ENCODE measurements at regions not wholly inside any gene's neighbourhood (a gene's known extent, or its start where the extent isn't known, plus 50 kb on each side); places are given as distances from the start of the nearest gene placed in this dataset.

DNA sequence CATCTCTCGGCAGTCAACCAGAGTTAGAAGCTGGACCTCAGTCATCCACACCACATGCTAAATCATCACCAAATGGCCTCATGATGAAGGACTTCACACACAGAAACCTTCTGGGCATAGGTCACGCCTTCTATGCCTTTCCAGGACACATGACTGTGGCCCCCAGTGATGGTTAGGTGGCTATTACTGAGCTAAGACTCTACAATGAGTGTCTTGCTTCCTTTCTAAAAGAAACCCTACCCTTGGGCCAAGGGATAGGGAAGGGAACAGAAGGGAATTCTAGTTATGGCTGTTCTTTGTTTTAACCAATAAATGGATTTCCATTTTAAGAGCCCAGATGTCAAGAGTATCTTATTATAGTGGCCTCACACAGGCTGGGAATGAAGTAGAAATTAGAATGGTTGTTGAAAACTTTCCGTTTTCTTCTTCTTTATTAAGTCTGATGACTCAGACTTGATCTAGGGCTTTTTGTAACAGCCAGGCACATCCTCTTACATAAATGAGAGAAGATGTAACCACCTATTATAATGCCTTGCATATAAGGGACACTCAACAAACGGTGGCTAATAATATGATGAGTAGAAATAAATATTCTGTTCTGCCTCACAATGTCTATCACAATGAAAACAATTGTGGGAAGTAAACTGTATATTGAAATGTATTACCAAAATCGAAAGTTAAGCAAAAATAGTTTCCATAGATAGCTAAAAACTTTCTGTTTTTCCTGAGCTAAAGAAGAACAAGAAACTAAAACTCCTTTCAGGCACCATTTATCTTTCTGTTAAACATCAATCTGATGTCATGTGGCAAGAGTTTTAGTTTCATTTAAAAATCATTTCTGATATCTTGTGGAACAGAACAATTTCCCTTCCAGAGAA lies 62.5 kb upstream of the TOMM7 start:
- Histone ChIP-seq H3K27ac (no peak overlapping the region), H3K9me3 (no peaks in the 10 kb centered on the region), H3K27me3 (no peaks in the 10 kb centered on the region), H3K36me3 (no peaks in the 10 kb centered on the region), H3K4me1 (no peaks in the 10 kb centered on the region), H3K4me3 (no peak overlapping the region)
- no peak for DNase-seq (ENCODE audit: low spot score)
- TF ChIP-seq, protein P1, sequence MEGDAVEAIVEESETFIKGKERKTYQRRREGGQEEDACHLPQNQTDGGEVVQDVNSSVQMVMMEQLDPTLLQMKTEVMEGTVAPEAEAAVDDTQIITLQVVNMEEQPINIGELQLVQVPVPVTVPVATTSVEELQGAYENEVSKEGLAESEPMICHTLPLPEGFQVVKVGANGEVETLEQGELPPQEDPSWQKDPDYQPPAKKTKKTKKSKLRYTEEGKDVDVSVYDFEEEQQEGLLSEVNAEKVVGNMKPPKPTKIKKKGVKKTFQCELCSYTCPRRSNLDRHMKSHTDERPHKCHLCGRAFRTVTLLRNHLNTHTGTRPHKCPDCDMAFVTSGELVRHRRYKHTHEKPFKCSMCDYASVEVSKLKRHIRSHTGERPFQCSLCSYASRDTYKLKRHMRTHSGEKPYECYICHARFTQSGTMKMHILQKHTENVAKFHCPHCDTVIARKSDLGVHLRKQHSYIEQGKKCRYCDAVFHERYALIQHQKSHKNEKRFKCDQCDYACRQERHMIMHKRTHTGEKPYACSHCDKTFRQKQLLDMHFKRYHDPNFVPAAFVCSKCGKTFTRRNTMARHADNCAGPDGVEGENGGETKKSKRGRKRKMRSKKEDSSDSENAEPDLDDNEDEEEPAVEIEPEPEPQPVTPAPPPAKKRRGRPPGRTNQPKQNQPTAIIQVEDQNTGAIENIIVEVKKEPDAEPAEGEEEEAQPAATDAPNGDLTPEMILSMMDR (IDR thresholded peaks at IDR 0.05) = no peak

DNA sequence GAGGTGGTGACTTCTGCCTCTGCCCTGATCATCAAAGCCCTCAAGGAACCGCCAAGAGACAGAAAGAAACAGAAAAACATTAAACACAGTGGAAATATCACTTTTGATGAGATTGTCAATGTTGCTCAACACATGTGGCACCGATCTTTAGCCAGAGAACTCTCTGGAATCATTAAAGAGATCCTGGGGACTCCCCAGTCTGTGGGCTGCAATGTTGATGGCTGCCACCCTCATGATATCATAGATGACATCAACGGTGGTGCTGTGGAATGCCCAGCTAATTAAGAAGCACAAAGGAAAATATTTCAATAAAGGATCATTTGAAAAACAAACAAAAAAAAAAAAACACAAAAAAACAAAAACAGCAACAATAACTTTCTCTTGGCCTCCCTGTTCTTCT lies 59.5 kb upstream of the TOMM7 start:
- TF ChIP-seq, protein P1 (IDR thresholded peaks at IDR 0.05) = no peak
- Histone ChIP-seq H3K4me1 (no peaks in the 10 kb centered on the region), H3K27me3 (no peaks in the 10 kb centered on the region), H3K36me3 (no peaks in the 10 kb centered on the region), H3K9me3 (no peaks in the 10 kb centered on the region), H3K27ac (no peak overlapping the region), H3K4me3 (no peak overlapping the region)
- no peak for DNase-seq (ENCODE audit: low spot score)

DNA sequence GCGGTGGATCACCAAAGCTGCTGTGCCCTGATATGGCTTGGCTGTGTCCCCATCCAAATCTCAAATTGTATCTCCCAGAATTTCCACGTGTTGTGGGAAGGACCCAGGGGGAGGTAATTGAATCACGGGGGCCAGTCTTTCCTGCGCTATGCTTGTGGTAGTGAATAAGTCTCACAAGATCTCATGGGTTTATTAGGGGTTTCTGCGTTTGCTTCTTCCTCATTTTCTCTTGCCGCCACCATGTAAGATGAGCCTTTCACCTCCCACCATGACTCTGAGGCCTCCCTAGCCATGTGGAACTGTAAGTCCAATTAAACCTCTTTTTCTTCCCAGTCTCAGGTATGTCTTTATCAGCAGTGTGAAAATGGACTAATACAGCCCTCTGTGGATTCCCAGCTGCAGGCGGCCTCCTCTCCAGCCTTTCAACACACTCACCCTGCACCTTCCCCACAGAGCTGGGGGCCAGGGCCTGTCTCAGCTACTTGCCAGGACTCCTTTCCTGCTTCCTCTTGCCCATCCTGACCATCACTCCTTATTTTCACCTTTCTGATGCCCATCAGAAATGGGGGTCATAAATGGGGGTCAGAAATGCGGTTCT lies 57.2 kb upstream of the TOMM7 start:
- no peak for DNase-seq (ENCODE audit: low spot score)
- no peaks in the 10 kb centered on the region for H3K4me1 ChIP-seq
- H3K27me3 ChIP-seq = no peaks in the 10 kb centered on the region
- H3K9me3 ChIP-seq = no peaks in the 10 kb centered on the region
- no peak overlapping the region for H3K4me3 ChIP-seq
- H3K36me3 ChIP-seq = no peaks in the 10 kb centered on the region
- TF ChIP-seq, protein P1 (IDR thresholded peaks at IDR 0.05) = no peak
- H3K27ac ChIP-seq = no peak overlapping the region

DNA sequence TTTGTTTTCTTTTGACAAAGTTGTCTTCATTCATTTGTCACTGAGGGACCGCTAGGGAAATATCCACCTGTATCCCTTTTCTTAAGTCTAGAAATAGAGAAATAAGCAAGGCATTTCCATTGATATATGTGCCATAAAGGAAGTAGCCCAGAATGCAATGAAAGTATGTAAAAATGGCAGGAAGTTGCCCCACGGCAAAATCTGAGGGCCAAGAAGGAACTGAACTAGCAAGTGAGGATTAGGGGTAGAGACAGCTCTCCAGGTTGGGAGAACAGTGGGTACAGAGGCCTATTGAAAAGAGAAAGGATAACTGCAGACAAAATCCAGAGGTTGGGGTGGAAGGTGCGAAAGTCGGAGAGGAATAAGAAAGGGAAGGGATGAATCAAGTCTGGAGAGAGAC lies 56.6 kb upstream of the TOMM7 start:
- Histone ChIP-seq H3K27ac (no peak overlapping the region), H3K36me3 (no peaks in the 10 kb centered on the region), H3K4me3 (no peak overlapping the region), H3K9me3 (no peaks in the 10 kb centered on the region), H3K4me1 (no peaks in the 10 kb centered on the region), H3K27me3 (no peaks in the 10 kb centered on the region)
- TF ChIP-seq, protein P1 (IDR thresholded peaks at IDR 0.05) = no peak
- no peak for DNase-seq (ENCODE audit: low spot score)

DNA sequence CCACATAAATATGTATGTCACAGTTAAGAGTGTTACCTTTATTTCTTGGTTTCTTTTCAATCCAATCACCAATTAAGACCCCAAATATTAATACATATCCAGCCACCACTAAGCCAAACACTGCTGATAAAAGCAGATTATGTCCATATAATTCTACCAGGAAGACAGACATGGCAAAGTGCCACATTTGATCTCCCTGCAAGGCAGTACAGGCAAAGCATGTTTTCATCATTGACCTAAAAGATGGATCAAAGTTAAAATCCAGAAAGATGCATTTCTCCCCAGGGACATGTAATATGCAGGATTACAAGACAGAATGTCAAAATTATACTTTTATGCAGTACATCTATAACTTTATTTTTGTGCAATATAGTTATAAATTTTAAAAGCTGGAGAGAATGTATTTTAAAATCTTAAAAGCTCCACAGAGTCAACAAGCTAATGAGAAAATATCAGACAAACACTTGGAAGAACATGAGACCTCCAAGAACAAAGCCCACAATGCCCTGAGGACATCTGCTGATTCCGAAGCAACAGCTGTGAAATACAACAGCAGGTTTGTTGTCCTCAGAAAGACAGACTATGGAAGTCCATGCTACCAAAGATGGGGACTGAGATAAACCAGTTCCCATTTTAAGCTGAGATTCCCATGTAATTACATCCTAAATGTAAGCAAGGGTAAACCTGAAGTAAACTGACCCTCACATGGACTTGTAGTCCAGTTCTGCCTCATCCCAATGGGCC lies 54.5 kb upstream of the TOMM7 start:
- Histone ChIP-seq H3K36me3 (no peaks in the 10 kb centered on the region), H3K9me3 (no peaks in the 10 kb centered on the region), H3K27ac (no peak overlapping the region), H3K4me3 (no peak overlapping the region), H3K4me1 (no peaks in the 10 kb centered on the region), H3K27me3 (no peaks in the 10 kb centered on the region)
- no peak for DNase-seq (ENCODE audit: low spot score)
- TF ChIP-seq, protein P1 (IDR thresholded peaks at IDR 0.05) = no peak
